GM12892 (cell line): ENCODE measurements at regions not wholly inside any gene's neighbourhood (a gene's known extent, or its start where the extent isn't known, plus 50 kb on each side); places are given as distances from the start of the nearest gene placed in this dataset.

Experiments used
- POLR2A ChIP-seq: IDR thresholded peaks from 2 replicates; pipeline ENCODE4 v1.6.1; 2011; ENCODE audit warnings: low read depth, low read length, control low read depth
- POLR2AphosphoS5 ChIP-seq: IDR thresholded peaks from 2 replicates; pipeline ENCODE4 v1.6.1; 2011; ENCODE audit warnings: low read depth, low read length, control low read depth

- TF ChIP-seq POLR2AphosphoS5 (no peak), POLR2A (no peak)
Measured at GRCh38 chrX:45972636-45973035, 572.6 kb downstream of the ZNF674 start.
